HG03066 (cell line): ENCODE measurements at regions not wholly inside any gene's neighbourhood (a gene's known extent, or its start where the extent isn't known, plus 50 kb on each side); places are given as distances from the start of the nearest gene placed in this dataset.
A peak's percentile ranks its signal among the peaks of the same experiment; 100 is the strongest.

ENCODE experiments used
- ATAC-seq: cut with Tn5 transposase; IDR thresholded peaks from one replicate; pipeline ENCODE4 v1.9.1; 2021; ENCODE audit warnings: low read depth; ENCODE audit not compliant: unreplicated experiment

GRCh38 chr2:185145316-185146121 lies 547.2 kb downstream of the ZNF804A start:
- ATAC-seq: no peak

DNA sequence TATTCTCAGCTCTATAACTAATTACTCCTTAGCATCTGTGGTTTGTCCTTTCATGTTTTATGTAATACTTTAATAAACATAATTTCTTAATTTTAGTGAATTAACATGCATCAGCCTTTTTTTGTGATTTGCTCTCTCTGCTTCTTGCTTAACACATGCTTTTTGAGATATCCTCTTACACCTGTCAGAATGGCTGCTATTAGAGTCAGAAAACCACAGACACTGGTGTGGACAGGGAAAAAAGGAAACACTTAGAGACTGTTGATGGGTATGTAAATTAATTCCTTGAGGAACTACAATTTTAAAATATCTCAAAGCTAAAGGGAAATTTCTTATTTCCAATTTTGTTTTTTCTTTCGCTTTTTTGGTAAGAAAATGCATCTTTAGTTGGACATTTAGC lies 549.0 kb downstream of the ZNF804A start:
- ATAC-seq: no peak

DNA sequence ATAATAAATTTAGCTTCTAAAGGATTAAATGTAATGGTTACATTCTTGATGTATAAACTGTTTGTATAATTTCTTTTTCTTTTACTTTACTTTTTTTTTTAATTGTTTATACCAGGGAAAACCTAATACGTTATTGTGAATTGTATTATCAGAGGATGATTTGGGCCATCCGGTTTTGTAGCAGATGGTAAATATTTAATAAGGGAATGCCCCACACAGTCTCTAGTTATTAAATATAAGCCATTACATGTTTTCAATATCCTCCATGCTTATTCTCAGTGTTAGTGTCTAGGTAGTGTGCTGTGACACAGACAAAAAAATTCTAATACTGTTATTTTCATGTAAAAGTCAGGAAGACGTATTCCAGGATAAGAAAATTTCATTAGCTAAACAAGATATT lies 553.9 kb downstream of the ZNF804A start:
- no peak for ATAC-seq

GRCh38 chr2:185161701-185162100 lies 563.4 kb downstream of the ZNF804A start:
- ATAC-seq: no peak

GRCh38 chr2:185174353-185174752 lies 564.3 kb upstream of the FSIP2 start:
- no peak for ATAC-seq

GRCh38 chr2:185179743-185180142 lies 558.9 kb upstream of the FSIP2 start:
- ATAC-seq: no peak

DNA sequence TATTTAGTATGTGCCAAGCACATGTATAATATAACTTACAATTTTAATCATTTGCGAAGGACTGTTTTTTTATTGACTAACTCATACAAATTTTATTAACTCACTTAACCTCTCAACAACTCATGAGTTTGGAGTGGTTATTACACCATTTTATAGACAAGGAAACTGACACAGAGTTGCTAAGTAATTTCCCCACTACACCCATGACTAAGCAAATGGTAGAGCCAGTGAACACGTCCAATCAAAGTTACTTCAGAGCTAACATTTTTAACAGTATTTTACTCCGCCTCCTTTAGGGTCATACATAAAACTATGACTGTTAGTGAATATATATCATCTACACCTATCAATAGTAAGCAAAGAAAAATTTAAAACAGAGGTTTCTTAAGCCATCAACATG lies 556.7 kb upstream of the FSIP2 start:
- ATAC-seq: no peak

GRCh38 chr2:185185044-185185443 lies 553.6 kb upstream of the FSIP2 start:
- no peak for ATAC-seq

DNA sequence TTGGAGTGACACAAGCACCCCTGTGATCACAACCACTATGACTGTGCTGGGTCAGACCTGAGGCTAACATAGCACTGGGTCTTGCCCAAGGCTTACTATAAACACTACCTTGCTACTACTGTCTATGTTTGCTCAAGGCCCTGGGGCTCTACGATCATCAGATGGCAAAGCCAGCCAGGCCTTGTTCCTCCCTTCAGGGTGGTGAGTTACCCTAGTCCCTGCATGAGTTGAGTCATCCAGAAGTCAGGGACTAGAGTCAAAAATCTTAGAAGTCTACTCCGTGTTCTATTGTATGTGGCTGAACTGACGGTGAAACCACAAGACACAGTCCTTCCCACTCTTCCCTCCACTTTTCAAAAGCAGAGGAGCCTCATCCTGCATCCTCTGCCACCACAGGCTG lies 551.2 kb upstream of the FSIP2 start:
- ATAC-seq: no peak

- no peak for ATAC-seq
These were observed 549.9 kb upstream of the FSIP2 start for GRCh38 chr2:185188656-185189055.

GRCh38 chr2:185201063-185201462 lies 537.5 kb upstream of the FSIP2 start:
- no peak for ATAC-seq

DNA sequence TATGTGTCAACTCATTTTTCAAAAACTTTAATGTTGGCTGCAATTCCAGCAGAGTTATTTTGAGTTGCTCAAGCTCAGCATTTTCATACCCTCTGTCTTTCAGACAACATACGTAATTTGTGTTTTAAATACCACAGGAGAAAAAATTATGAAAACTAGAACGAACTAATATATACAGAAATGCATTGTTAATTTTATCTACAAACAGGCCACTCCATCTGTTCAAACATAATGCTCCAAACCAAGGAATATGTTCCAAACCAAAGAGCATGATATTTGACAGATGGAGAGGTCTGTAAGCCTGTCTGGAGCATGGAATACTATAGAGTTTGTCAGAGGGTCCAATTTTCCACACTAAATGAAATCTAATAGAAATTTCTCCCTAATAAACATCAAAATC lies 536.2 kb upstream of the FSIP2 start:
- ATAC-seq: no peak

DNA sequence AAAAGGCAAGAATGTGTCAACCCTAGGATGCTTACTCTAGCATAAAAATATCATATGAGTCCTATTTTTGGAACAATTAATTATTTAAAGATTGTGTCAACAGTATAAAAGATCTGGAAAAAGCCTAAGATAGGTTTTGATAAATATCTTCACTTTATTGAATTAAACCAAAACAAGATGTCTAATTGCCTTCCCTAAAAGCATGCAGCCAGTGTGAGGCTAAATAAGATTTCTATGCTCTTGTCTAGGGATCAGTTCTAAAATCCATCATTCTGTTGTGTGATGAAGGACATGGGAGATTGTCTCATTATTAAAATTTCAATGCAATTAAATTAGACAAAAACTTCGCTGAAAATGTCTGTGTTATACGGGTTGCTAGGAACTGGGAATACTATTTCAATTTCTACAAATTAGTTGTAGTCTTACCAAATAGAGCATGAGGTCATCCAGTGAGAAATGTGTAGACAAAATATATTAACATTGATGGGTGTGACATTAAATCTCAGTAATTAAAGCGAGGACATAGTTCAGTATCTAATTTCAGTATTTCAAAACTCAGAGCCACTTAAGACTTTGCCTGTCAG lies 535.6 kb upstream of the FSIP2 start:
- no peak for ATAC-seq

- peak; percentile 59 for ATAC-seq
These were observed 530.3 kb upstream of the FSIP2 start for GRCh38 chr2:185208261-185208660.

DNA sequence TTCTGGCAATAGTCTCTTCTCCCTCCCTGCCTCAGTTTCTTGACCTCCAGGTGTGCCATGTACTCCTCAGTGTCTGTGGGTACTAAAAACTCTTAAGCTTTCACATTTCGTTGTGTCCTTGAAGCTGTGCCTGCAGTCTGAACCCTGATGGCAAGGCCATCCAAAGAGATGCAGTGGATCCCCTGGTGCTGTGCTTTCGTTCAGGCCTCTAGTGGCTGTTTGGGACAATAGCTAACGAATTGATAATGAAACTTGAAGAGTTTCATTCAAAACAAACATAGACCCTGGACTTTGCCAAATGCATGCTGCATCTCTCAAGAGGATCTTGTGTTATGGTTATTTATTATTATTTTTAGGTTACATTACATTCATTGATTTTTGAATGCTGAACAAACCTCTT lies 523.1 kb upstream of the FSIP2 start:
- ATAC-seq: no peak

GRCh38 chr2:185219981-185220380 lies 518.6 kb upstream of the FSIP2 start:
- ATAC-seq: no peak

- ATAC-seq: no peak
These were observed 516.3 kb upstream of the FSIP2 start for GRCh38 chr2:185222311-185222710.

DNA sequence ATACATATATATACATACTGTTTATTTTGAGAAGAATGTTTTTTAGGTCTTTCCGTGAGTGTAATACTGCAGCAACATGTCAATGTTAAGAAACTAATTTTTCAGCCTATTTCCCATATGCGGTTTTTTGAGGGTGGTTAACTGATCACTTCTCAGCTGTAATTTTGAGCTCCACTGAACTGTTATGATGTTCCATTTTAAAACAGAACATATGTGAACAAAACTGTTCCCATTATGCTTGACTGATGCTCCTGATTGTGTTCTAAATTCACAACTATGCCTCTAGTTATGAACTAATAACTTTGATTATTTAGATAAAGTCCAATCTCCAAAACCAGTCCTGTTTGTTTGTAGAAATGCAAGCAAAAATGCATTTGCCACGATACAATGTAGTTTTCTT lies 511.2 kb upstream of the FSIP2 start:
- ATAC-seq: no peak

DNA sequence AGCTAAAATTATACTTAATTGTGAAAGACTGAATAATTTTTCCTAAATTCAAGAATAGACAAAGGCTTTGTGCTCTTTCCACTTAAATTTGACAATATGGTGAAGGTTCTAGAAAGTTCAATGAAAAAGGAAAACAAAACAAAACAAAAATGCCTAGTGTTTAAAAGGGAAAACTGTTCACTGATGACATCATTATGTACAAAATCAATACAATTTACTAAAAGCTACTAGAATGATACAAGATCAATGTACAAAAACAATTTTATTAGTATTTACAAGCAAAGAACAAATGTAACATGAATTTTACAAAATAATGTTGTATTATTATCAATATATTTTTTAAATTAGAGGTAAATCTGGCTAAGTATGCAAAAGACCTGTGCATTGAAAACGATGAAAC lies 499.1 kb upstream of the FSIP2 start:
- no peak for ATAC-seq

- no peak for ATAC-seq
These were observed 497.8 kb upstream of the FSIP2 start for GRCh38 chr2:185240796-185241195.

- no peak for ATAC-seq
These were observed 497.0 kb upstream of the FSIP2 start for GRCh38 chr2:185241556-185241955.

- no peak for ATAC-seq
These were observed 496.1 kb upstream of the FSIP2 start for GRCh38 chr2:185242462-185242861.
